ENCODE measurements at regions not wholly inside any gene's neighbourhood (a gene's known extent, or its start where the extent isn't known, plus 50 kb on each side); places are given as distances from the start of the nearest gene placed in this dataset.

DNA sequence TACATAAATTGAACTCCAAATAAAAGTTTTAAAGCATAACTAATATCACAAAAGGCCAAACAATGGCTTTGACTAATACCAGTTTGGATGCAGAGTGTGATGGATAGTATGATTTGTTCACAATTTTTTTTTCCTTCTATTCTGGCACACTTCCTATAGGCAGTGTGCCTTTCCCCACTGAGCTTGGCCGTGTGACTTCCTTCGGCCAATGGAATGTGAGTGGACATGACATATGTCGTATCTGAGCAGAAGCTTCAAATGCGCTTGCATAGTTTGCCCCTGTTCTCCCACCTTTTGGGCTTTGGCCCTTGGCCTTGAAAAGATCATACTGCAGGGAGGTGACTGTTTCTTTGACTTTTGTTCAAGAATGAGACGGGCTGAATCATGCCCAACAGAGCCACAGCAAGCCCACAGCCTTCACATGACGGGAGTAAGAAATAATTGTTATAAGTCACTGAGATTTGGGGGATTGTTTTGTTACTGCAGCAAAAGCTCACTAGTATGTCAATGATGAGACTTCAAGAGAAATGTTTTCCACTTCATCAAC, 279.9 kb upstream of the NEBL start:
- H3K4me1 ChIP-seq (ENCODE audit: control insufficient read depth, insufficient read depth, low read depth, low read length), result peaks cover 15% of the 10 kb centered on the region
- no peaks in the 10 kb centered on the region for H3K79me1 ChIP-seq (replicated peaks; ENCODE audit: low read length, poor library complexity, severe bottlenecking)
- no peak overlapping the region for H2BK120ac ChIP-seq (ENCODE audit: low read depth, low read length)
- WGBS, result 91% methylated on average over 5 of the region's 6 CpGs
- H2BK15ac ChIP-seq (ENCODE audit: low read depth, poor library complexity, severe bottlenecking), result no peak overlapping the region
- DNase-seq, result no peak
- no peak overlapping the region for H2AK5ac ChIP-seq (ENCODE audit: low read length, severe bottlenecking)
- H3K36me3 ChIP-seq (ENCODE audit: control insufficient read depth in 1 of 2, insufficient read depth in 2 of 2, low read depth in 1 of 2, low read length in 2 of 2), result no peaks in the 10 kb centered on the region
- H2BK12ac ChIP-seq (ENCODE audit: low read length in 2 of 2), result no peak overlapping the region
- no peak overlapping the region for H3K23ac ChIP-seq (ENCODE audit: low read length in 2 of 2)
- peaks cover 18 to 26% of the 10 kb centered on the region in 2 experiments for H3K27me3 ChIP-seq (ENCODE audit: control insufficient read depth in 1 of 2, insufficient read depth in 1 of 2, low read length in 2 of 2)
- no peak overlapping the region for H4K91ac ChIP-seq (ENCODE audit: low read length)
- peaks cover 8% of the 10 kb centered on the region for H3K9me3 ChIP-seq (ENCODE audit: control insufficient read depth, low read length)
- no peak overlapping the region for H3K4me2 ChIP-seq (ENCODE audit: low read length, poor library complexity, severe bottlenecking)
- no peak overlapping the region for H3K4me3 ChIP-seq (ENCODE audit: insufficient read depth in 1 of 2, low read depth in 1 of 2, low read length in 2 of 2)
- no peak overlapping the region for H3K18ac ChIP-seq (ENCODE audit: low read depth in 1 of 2, low read length in 2 of 2)
- no peak overlapping the region for H4K8ac ChIP-seq (ENCODE audit: low read length)
- H3K4ac ChIP-seq (ENCODE audit: low read depth in 1 of 2, low read length in 2 of 2), result no peak overlapping the region
- no peak overlapping the region for H2BK5ac ChIP-seq (ENCODE audit: low read depth, low read length, poor library complexity, severe bottlenecking)
- no peak overlapping the region for H3K14ac ChIP-seq (ENCODE audit: low read length in 2 of 2)
- no peak overlapping the region for H3K27ac ChIP-seq (ENCODE audit: low read length, poor library complexity, severe bottlenecking)
- no peak overlapping the region for H2AFZ ChIP-seq (ENCODE audit: low read depth, low read length)
- no peak overlapping the region for H3K9ac ChIP-seq (ENCODE audit: low read length)

- H4K8ac ChIP-seq (ENCODE audit: low read length), result no peak overlapping the region
- WGBS, result 80% methylated on average over 2 of the region's 4 CpGs
- H3K4ac ChIP-seq (ENCODE audit: low read depth in 1 of 2, low read length in 2 of 2), result no peak overlapping the region
- peaks cover 26 to 35% of the 10 kb centered on the region in 2 experiments for H3K27me3 ChIP-seq (ENCODE audit: control insufficient read depth in 1 of 2, insufficient read depth in 1 of 2, low read length in 2 of 2)
- DNase-seq, result no peak
- H3K79me1 ChIP-seq (replicated peaks; ENCODE audit: low read length, poor library complexity, severe bottlenecking), result no peaks in the 10 kb centered on the region
- H3K27ac ChIP-seq (ENCODE audit: low read length, poor library complexity, severe bottlenecking), result no peak overlapping the region
- H3K9me3 ChIP-seq (ENCODE audit: control insufficient read depth, low read length), result peaks cover 8% of the 10 kb centered on the region
- peaks cover 15% of the 10 kb centered on the region for H3K4me1 ChIP-seq (ENCODE audit: control insufficient read depth, insufficient read depth, low read depth, low read length)
- H2AK5ac ChIP-seq (ENCODE audit: low read length, severe bottlenecking), result no peak overlapping the region
- no peak overlapping the region for H2AFZ ChIP-seq (ENCODE audit: low read depth, low read length)
- no peak overlapping the region for H2BK120ac ChIP-seq (ENCODE audit: low read depth, low read length)
- no peak overlapping the region for H3K9ac ChIP-seq (ENCODE audit: low read length)
- no peak overlapping the region for H3K4me2 ChIP-seq (ENCODE audit: low read length, poor library complexity, severe bottlenecking)
- no peak overlapping the region for H3K14ac ChIP-seq (ENCODE audit: low read length in 2 of 2)
- no peak overlapping the region for H2BK12ac ChIP-seq (ENCODE audit: low read length in 2 of 2)
- no peak overlapping the region for H4K91ac ChIP-seq (ENCODE audit: low read length)
- no peaks in the 10 kb centered on the region for H3K36me3 ChIP-seq (ENCODE audit: control insufficient read depth in 1 of 2, insufficient read depth in 2 of 2, low read depth in 1 of 2, low read length in 2 of 2)
- H3K4me3 ChIP-seq (ENCODE audit: insufficient read depth in 1 of 2, low read depth in 1 of 2, low read length in 2 of 2), result no peak overlapping the region
- no peak overlapping the region for H3K18ac ChIP-seq (ENCODE audit: low read depth in 1 of 2, low read length in 2 of 2)
- no peak overlapping the region for H2BK15ac ChIP-seq (ENCODE audit: low read depth, poor library complexity, severe bottlenecking)
- H2BK5ac ChIP-seq (ENCODE audit: low read depth, low read length, poor library complexity, severe bottlenecking), result no peak overlapping the region
- H3K23ac ChIP-seq (ENCODE audit: low read length in 2 of 2), result no peak overlapping the region
Measured at GRCh38 chr10:21175797-21176196, 278.7 kb upstream of the NEBL start.

DNA sequence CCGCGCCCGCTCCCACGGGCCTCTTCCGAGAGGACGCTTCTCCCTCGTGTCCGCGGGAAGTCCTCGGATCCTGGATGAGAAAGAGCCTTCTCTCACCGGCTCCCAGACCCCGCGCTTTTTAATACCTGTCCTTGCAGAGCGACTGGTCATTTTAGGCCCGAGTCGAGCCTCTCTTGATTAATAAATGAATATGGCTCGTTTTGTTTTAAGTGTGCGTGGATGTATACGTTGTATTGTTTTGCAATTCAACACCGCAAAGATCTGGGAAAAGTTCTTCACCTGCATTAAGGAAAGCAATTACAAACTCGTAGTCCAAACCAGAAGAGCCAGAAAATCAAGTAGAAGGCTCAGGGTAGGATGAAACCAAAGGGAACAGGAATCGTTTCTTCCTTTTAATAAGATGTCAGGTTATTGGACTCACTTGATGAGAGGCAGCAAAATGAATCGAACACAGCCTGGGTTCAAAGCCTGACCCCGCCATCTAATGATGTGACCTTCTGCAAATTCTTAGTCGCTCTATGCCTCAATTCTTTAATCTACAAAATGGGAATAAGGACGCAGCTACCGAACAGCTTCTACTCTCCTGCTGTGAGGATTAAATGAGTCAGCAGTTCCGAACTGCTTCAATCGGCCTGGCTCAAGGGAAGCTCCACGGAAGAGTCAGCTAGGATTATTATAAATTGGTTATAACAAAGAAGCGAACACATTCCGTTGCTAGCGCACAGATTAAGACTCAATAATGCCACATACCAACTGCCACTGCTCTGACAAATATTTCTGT, 277.8 kb upstream of the NEBL start:
- H4K8ac ChIP-seq (ENCODE audit: low read length), result no peak overlapping the region
- H3K27ac ChIP-seq (ENCODE audit: low read length, poor library complexity, severe bottlenecking), result no peak overlapping the region
- 22% methylated on average over 33 of the region's 33 CpGs for WGBS
- H4K91ac ChIP-seq (ENCODE audit: low read length), result no peak overlapping the region
- no peaks in the 10 kb centered on the region for H3K79me1 ChIP-seq (replicated peaks; ENCODE audit: low read length, poor library complexity, severe bottlenecking)
- peak overlapping the region; percentile 71 for H2BK5ac ChIP-seq (ENCODE audit: low read depth, low read length, poor library complexity, severe bottlenecking)
- H3K23ac ChIP-seq (ENCODE audit: low read length in 2 of 2), result no peak overlapping the region
- H3K4me1 ChIP-seq (ENCODE audit: control insufficient read depth, insufficient read depth, low read depth, low read length), result peaks cover 15% of the 10 kb centered on the region
- H2BK12ac ChIP-seq (ENCODE audit: low read length in 2 of 2), result no peak overlapping the region
- peak; percentile 17 for DNase-seq
- no peak overlapping the region for H3K4ac ChIP-seq (ENCODE audit: low read depth in 1 of 2, low read length in 2 of 2)
- peak overlapping the region; percentile 96 for H3K4me2 ChIP-seq (ENCODE audit: low read length, poor library complexity, severe bottlenecking)
- H2BK15ac ChIP-seq (ENCODE audit: low read depth, poor library complexity, severe bottlenecking), result no peak overlapping the region
- H3K14ac ChIP-seq (ENCODE audit: low read length in 2 of 2), result no peak overlapping the region
- H2BK120ac ChIP-seq (ENCODE audit: low read depth, low read length), result no peak overlapping the region
- peak overlapping the region in 1 of 2 experiments; percentile 69 for H3K4me3 ChIP-seq (ENCODE audit: insufficient read depth in 1 of 2, low read depth in 1 of 2, low read length in 2 of 2)
- H3K9me3 ChIP-seq (ENCODE audit: control insufficient read depth, low read length), result peaks cover 8% of the 10 kb centered on the region
- H3K36me3 ChIP-seq (ENCODE audit: control insufficient read depth in 1 of 2, insufficient read depth in 2 of 2, low read depth in 1 of 2, low read length in 2 of 2), result no peaks in the 10 kb centered on the region
- peak overlapping the region; percentile 68 for H2AFZ ChIP-seq (ENCODE audit: low read depth, low read length)
- H3K18ac ChIP-seq (ENCODE audit: low read depth in 1 of 2, low read length in 2 of 2), result no peak overlapping the region
- H2AK5ac ChIP-seq (ENCODE audit: low read length, severe bottlenecking), result no peak overlapping the region
- H3K9ac ChIP-seq (ENCODE audit: low read length), result no peak overlapping the region
- H3K27me3 ChIP-seq (ENCODE audit: control insufficient read depth in 1 of 2, insufficient read depth in 1 of 2, low read length in 2 of 2), result peaks cover 26 to 35% of the 10 kb centered on the region in 2 experiments

- Histone ChIP-seq H2BK5ac (ENCODE audit: low read depth, low read length, poor library complexity, severe bottlenecking) (peak overlapping the region; percentile 71), H3K79me1 (replicated peaks; ENCODE audit: low read length, poor library complexity, severe bottlenecking) (no peaks in the 10 kb centered on the region), H3K9me3 (ENCODE audit: control insufficient read depth, low read length) (peaks cover 2% of the 10 kb centered on the region), H3K27me3 (ENCODE audit: control insufficient read depth in 1 of 2, insufficient read depth in 1 of 2, low read length in 2 of 2) (peaks cover 26 to 35% of the 10 kb centered on the region in 2 experiments), H3K4me1 (ENCODE audit: control insufficient read depth, insufficient read depth, low read depth, low read length) (peaks cover 15% of the 10 kb centered on the region), H4K91ac (ENCODE audit: low read length) (no peak overlapping the region), H2AFZ (ENCODE audit: low read depth, low read length) (peak overlapping the region; percentile 68), H2BK12ac (ENCODE audit: low read length in 2 of 2) (peak overlapping the region in 1 of 2 experiments; percentile 16), H3K14ac (ENCODE audit: low read length in 2 of 2) (peak overlapping the region in 1 of 2 experiments; percentile 66), H3K23ac (ENCODE audit: low read length in 2 of 2) (peak overlapping the region in 1 of 2 experiments; percentile 68), H3K9ac (ENCODE audit: low read length) (no peak overlapping the region), H3K36me3 (ENCODE audit: control insufficient read depth in 1 of 2, insufficient read depth in 2 of 2, low read depth in 1 of 2, low read length in 2 of 2) (no peaks in the 10 kb centered on the region), H3K4me2 (ENCODE audit: low read length, poor library complexity, severe bottlenecking) (peak overlapping the region; percentile 96), H3K27ac (ENCODE audit: low read length, poor library complexity, severe bottlenecking) (no peak overlapping the region), H2AK5ac (ENCODE audit: low read length, severe bottlenecking) (no peak overlapping the region), H4K8ac (ENCODE audit: low read length) (no peak overlapping the region), H3K18ac (ENCODE audit: low read depth in 1 of 2, low read length in 2 of 2) (peak overlapping the region; percentile 4 to 54), H2BK120ac (ENCODE audit: low read depth, low read length) (no peak overlapping the region), H3K4me3 (ENCODE audit: insufficient read depth in 1 of 2, low read depth in 1 of 2, low read length in 2 of 2) (peak overlapping the region; percentile 69 to 70), H3K4ac (ENCODE audit: low read depth in 1 of 2, low read length in 2 of 2) (no peak overlapping the region), H2BK15ac (ENCODE audit: low read depth, poor library complexity, severe bottlenecking) (no peak overlapping the region)
- DNase-seq, result peak; percentile 22
- WGBS, result 1% methylated on average over 59 of the region's 107 CpGs
Measured at GRCh38 chr10:21173802-21174714, 276.9 kb upstream of the NEBL start.
